NCI-H187 treated with DMSO at 0.1 percent for 48 hours (cell line): ENCODE measurements at regions not wholly inside any gene's neighbourhood (a gene's known extent, or its start where the extent isn't known, plus 50 kb on each side); places are given as distances from the start of the nearest gene placed in this dataset.

Source experiments
- DNase-seq: peaks from one replicate; lab custom pipeline; 2025; lab: John Stamatoyannopoulos, UW

DNA sequence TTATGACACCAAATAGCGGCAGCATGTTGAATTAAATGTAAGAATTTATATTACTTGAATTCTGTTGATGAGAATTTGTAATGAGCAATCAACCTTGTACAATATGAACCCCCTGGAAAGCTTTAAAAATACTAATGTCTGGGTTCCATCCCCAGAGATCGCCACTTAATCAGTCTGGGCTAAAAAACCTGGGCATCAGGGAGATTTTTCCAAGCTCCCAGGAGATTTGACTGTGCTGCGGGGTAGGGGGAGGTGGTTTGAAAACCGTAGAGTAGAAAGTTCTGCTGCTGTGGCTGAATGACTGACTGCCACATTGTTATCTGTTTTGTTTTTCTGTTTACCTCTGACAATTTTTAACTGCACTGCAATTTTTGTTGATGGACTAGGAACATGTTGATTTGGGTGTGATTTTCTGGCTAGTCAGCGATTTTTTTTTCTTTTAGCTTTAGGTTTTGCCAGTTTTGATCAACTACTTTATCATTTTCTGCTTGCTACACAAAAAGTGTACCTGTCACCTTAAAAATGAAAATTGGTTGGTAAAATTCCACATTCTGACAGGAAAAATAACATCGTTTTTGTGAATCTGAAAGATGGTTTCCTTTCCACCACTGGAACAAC, 79.3 kb downstream of the PCTP start:
- DNase-seq, result no peak

DNA sequence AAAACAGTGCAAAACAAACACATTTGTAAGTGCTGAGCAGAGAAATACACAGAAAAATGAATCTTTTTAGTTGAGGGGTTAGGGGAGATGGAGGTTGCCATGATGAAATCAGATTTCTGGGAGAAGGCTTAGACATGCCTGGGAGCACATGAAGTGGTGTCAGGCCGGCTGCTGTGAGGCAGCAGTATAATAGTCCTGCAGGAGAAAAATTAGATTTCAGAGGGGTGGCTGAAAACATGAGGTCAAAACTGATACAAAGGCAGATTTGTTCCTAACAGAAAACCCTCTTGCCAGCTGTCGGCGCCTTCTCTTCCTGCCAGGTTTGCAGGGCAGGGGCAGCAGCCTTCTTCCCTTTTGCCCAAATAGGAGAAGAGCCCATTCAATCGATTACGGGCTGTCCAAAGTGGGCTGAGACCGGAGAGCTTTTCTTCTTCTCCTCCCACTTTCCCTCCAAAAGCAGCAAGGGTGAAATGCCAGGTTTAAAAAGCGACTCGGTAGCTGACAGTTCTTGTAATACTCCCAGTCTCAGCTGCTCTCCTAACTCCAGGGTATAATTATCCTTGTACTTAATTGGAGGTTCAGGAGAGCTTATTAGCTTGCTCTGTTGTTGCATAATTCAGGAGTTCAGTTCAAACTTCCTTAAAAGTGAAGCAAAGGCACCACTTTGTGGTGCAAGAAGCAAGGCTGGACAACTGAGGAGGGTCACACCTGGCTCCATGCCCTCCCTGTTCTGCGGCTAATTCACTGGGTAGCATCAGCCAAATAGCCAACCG, 80.0 kb downstream of the PCTP start:
- DNase-seq, result peak; percentile 10

DNA sequence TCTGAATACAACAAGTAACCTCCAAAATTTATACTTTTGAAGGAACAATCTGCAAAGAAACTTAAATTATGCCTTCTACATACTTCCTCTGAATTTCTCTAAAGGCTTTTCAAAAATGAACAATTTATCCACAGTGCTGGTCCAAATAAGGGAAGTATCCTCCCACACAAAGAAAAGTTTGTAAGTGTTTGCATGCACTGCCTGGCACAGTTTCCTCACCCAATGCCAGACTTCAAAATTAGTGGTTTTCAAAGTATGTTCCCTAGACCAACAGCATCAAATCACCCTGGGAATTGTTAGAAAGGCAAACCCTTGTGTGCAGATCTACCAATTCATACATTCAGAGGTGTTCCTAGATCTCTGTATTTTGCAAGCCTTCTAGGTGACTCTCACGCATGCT, 82.5 kb downstream of the PCTP start:
- no peak for DNase-seq

DNA sequence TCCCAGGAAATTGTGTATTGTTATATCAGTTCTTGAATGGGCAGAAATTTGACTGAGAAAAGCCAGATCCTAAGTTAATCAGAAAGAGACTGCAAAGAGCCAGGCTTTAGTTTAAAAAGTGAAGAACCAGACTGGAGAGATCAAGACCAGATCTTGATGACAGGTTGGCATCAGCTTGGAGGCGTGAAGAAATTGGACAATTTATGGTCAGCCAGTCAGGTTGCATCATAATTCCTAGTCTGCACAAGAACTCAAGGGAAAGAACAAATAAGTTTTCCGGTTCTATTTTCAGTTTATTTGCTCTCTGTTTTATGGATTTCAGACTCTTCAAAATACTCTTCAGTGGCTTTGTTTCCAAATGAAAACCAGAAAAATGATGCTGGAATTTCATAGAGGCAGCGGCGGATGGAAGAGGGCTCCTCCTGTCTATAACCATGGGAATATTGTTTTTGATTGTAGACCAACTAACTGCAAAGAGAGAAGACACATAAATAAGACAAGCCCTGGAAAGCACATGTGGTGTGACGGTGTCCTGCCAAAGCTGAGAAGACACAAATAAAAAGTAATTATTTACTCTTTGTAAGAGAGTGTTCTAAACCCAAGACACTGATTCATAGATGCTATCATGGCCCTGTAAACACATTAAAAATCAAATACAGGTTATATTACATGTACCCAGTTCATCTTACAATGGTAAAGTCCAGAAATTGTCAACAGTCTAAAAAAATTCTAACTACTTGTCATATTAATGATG, 91.7 kb downstream of the PCTP start:
- no peak for DNase-seq

DNA sequence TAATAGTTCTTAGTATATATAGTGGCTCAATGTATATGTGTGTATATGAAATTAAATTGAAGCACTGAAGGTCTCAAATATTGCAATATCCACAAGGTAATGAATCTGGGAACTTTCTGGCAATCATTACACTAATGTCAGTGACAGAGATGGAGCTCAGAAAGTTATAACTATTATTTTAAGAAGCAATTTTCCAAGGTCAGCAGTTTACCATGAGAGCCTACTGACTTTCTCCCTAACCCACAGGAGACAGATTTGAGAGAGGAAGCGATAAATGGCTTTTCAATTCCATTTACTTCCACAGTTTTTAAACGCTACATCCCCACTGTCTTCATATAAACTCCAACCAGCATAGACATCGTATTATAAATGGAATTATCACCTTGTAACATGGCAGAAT, 92.9 kb downstream of the PCTP start:
- no peak for DNase-seq

DNA sequence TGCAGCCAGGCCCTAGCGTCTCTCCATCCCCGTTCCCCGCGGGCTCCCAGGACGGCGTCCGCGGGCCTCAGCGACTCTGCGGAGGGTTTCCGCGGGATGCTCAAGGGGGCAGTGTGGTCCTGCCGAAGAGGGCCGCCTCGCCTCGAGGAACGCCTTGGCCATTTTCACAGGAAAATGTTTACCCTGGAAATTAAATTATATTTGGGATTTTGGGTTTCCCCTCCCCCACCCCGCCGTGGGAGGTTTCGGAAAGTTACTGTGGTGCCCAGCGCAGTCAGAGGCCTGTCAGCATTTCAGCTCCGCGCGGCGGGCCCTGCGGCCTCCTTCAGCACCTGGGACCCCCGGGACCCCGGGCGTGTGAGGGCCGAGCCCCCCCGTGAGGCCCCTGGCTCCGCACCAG, 94.5 kb downstream of the PCTP start:
- no peak for DNase-seq

DNA sequence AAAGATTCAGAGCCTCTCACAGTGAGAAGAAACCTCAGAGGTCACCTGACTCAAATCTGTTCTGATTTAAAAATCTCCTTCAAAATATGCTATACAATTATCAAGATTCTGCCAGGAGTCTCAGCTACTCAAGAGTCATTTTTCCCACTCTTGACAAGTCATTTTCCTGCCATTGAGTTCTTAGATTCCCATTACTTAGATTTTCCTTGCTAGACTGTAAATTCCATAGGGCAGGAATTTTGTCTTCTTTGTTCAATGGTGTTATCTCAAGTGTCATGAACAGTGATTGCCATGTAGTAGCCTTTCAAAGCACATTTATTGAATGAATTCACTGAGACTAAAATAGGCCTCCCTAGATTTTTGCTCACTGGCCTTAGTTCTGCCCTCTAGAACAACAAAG, 95.9 kb downstream of the PCTP start:
- DNase-seq, result no peak

DNA sequence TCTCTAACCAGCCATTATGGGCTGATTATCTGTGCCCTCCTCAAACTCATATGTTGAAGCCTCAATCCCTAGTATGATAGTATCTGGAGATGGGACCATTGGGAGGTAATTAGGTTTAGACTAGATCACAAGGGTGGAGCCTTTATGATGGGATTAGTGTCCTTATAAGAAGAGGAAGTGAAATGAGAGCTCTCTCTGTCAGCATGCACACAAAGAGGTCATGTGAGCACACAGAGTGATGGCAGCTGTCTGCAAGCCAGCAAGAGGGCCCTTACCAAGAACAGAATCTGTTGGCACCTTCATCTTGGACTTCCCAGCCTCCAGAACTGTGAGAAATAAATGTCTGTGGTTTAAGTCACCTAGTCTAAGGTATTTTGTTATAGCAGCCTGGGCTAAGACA, 101.9 kb downstream of the PCTP start:
- no peak for DNase-seq

DNA sequence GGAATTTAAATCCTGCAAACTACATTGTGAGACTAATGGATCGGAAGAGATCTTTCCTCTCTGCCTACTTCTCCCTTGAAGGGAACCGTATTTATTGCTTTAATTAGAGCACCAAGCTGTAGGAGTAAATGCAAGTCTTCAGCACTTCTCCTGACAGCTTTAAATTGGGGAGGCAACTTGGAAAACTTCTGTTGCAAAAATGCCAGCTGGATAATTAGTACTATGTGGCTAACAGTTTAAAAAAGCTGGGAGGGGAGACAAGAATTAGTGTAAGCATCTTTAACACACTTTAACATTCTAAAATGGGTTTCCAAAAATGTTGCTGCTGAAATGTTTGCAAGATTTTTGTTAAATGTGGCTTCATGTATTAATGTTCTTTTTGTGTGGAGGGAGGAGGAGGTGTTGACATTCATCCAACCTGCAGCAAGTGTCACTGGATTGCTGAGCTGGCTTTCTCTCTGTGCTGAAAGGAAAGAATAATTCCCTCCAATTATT, 108.5 kb downstream of the PCTP start:
- DNase-seq, result no peak

DNA sequence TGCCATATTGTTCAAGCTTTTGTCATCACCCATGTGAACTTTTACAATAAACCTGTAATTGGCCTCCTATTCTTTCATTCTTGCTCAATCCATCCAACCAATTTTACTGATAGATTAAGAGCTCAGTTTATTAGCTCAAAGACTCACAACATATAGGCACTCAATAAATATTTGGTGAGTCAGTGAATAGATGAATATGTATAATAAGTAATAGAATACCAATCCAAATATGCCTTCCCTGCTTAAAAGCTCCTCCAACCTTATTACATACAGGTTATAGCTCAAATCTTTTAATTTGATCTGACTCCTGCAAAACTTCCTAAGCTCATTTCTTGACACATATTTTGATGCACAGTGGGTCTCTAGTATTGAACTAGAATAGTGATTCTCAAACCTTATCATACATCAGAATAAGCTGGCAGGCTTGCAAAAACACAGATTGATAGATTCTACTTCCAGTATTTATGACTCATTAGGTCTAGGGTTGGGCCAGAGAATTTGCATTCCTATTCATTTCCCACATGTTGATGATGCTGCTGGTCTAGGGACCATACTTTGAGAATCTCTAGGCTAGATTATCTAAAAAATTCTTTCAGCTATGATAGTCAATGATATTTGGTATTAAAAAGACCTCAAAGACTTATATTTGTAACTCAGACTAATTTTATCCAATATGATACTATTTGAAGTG, 114.4 kb downstream of the PCTP start:
- no peak for DNase-seq

DNA sequence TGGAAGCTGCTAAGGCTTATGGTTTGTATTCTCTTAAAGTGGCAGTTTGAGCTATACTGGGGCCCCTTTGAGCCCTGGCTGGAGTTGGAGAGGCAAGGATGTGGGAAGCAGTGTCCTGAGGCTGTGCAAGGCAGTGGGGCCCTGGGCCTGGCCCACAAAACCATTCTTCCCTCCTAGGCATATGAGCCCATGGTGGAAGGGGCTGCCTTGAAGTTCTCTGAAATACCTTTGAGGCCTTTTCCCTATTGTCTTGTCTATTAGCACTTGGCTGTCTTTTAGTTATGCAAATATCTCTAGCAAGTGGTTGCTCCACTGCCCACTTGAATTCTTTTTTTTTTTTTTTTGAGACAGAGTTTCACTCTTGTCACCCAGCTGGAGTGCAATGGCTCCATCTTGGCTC, 119.2 kb downstream of the PCTP start:
- no peak for DNase-seq

DNA sequence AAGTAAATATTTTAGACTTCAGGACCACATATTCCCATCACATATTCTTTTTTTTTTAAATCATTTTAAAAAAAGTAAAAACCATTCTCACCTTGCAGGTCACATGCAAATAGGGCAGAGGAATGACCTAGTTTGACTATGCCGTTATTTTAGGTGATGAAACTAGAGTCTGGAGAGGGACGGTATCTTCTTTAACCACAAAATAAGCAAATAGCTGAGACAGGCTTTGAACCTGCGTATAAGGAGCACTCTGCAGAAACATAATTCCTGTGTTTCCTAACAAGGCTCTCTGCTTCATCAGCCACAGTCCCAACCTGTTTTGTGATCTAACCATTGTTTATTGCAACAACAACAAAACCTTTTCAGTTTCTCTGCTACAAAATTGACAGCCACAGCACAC, 121.5 kb downstream of the PCTP start:
- DNase-seq, result no peak

DNA sequence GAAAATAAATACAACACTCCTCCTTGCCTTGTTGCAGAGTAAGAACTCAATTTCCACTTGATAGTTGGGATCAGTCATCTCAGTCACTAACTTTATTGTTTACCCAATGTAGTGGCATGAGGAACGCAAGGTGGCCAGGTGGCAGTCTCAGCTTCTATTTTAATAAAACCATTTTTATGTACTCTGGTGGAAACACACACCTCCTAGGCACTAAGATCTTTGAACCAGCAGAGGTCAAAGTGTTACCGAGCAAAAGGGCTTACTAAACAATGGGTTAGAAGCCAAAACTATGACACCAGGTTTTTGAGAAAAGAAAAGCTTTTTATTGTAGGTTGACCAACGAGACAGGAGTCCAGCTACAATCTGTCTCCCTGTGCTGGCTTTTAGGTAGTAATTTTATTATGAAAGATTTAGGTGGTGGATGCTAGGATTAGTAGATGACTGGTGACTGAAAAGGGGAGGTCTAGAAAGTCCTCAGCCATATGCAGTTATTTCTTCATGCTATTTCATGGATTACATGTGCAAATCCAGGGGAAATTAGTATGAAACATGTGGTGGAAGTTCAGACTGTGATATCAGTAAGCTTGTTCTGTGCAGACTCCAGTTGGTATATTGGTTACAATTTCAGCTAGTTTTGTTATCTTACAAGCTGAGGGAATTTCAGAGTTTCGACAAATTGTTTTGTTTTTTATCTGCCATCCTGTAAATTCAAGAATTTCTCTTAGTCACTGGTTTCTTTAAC, 122.3 kb downstream of the PCTP start:
- DNase-seq, result no peak

DNA sequence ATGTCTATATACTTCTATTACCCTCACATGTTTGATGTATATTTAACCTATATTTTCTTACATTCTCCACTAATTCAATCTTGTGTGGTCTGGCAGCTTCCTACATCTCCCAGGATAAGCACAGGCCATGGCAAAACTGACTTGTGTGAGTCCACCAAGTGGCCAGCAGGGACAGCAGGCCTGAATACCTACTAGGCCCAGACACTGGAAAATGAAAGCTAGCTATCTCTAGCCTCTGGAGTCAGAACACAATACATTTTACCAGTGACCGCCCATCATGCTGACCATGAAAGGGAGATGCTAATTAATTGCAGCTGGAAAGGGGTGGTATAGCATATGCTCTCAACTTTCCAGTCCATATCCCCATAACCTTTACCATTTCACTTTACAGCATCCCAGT, 132.3 kb downstream of the PCTP start:
- DNase-seq, result no peak

DNA sequence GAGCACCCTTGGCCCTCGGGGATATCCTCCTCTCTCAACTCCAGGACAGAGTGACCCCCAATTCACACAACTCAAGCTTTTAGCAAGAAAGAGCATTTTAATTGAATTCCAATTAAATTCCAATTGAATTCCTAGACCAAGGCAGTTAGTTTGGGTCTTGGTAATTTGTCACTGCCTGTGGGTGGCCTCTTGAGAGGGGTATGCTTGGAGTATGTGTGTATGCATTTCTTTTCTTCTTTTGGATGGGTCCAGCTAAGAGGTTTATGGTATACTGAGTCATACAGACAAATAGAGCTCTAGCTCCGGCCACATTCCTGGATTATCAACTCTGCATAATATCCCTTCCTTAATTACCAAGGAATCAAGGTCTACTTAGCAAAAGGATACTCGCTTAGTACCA, 136.7 kb downstream of the PCTP start:
- no peak for DNase-seq

DNA sequence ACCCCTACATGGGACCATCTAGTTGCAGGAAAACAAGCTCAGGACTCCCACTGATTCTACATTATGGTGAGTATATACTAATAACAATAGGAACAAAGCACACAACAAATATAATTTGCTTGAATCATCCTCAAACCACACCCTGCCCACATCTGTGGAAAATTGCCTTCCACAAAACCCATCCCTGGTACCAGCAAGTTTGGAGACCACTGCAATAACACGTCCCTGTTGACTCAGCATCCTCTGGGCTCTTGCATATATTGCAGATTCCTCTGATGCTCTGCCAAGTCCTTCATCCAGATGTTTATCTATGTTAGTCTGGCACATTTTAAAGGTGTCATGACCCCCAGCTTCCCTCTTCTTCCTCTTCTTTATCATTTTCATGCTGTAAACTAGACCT, 138.4 kb downstream of the PCTP start:
- no peak for DNase-seq

DNA sequence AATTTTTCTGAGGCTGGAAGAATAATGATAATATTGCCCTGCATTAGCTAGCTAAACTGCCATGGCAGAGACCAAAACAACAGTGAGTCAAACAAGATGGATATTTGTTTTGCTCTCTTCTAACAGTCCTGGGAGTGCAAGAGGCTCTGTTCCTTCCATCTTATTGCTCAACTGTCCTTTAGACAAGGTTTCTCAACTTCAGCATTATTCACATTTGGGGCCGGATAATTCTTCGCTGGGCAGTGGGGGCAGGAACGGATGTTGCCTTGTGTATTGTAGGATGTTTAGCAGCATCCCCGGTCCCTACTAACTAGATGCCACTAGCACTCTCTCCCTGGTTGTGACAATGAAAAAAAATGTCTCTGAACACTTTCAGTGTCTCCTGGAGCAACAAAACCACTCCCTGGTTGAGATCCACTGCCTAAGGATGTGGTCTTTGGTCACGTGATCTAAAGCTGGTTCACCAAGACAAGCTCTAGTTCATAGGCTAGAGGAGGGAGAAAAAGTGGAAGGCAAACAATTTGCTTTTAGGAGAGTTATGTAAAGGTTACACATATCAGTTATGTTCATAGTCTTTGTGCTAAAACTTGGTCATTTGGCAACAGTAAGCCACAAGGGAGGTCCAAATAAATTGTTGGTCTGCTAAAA, 144.4 kb downstream of the PCTP start:
- DNase-seq, result no peak

DNA sequence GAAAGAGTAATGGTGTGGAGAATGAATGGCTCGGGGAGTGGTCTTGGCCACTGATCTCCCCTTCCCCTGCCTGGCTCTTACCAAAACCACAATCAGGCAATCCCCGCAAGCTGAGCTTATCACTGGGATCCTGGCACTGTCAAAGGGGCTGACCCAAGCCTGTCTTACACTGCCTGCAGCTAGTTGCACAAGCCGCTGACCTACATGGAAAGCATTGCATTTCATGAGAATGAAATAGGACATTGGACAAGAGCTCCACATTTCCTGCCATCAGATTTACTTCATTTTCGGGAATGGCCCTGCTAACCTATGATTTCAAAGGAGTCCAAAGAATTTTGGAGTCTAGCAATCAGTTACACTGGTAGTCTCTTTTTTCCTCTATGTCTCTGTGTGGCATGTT, 146.4 kb downstream of the PCTP start:
- DNase-seq, result no peak

DNA sequence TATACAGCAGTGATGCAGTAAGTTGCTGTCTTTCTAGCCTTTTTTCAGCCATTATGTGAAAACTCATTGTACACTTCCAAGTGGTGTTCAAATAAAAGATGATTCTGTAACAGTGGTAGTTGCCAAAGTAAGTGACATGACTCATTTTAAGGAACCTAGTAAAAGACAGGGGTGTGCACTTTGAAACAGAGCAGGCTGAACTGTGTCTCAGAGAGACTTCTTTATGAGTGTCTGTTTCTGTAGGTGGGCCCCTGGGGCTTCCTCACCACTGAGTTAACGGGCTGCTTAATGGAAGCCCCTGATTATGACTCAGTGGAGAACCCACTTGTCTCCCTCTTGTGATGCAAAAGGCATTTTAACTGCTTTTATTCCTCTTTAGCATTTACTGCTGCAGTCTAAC, 147.3 kb downstream of the PCTP start:
- no peak for DNase-seq

DNA sequence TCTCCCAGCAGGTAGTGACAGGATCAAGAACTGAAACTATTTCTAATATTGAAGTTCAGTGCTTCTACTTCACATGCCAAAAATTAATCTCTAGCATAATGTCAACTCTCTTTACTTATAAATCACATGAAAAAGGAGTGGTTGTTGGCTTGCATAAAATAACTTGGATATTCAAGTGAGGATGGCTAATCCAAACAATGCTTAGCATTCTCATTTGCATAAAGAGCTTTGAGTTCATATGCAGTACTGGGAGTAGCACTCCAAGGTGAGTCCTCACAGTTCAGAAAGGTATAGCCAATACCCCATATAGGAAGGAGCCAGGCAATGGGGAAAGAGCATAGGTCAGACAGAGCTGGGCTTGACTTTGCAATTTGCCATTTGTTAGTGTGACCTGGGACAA, 149.3 kb downstream of the PCTP start:
- DNase-seq, result no peak

DNA sequence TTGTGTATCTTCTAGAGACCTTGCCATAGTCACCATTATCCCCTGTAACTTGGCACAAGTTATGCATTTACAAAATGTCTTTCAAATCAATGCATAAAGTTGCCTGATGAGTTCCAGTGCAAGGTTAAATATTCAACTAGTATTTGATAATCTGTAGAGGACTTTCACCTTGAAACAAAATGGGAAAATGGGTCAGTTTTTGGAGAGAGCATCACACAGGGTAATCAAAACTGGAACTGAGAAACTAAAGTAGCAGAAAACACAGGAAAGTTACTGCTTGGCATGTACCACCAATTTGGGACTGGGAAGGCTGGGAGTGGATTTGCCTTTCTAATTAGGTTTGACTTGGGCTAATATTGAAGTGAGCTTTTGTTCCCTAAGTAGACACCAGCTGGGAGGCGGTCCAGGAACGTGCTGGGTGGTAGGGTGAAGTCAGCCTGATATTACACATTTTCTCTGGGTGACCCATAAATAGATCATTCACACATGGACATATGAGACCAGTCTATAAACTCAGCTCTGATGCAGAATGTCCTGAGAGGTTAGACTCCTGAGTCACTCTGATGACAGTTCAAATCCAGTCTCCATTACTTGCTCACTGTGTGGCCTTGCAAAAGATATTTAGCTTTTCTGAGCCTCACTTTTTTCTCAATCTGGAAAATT, 152.3 kb downstream of the PCTP start:
- no peak for DNase-seq
